ENCODE measurements at regions not wholly inside any gene's neighbourhood (a gene's known extent, or its start where the extent isn't known, plus 50 kb on each side); places are given as distances from the start of the nearest gene placed in this dataset.

- no peak for ATAC-seq
- Histone ChIP-seq H2AFZ (no peak overlapping the region), H3K36me3 (ENCODE audit: insufficient read depth) (no peaks in the 10 kb centered on the region), H3K4me1 (ENCODE audit: insufficient read depth) (no peaks in the 10 kb centered on the region), H3F3A (replicated peaks; ENCODE audit: low read depth) (no peaks in the 10 kb centered on the region), H4K20me1 (replicated peaks; ENCODE audit: insufficient read depth) (no peaks in the 10 kb centered on the region), H3K9me2 (ENCODE audit: insufficient read depth) (peaks cover 17% of the 10 kb centered on the region), H3K4me2 (no peak overlapping the region), H3K79me2 (replicated peaks; ENCODE audit: insufficient read depth) (no peaks in the 10 kb centered on the region), H3K27me3 (ENCODE audit: insufficient read depth) (no peaks in the 10 kb centered on the region), H3K4me3 (no peak overlapping the region), H3K27ac (ENCODE audit: low read depth) (no peak overlapping the region)
- DNase-seq (ENCODE audit: low spot score): no peak
- Mint-ChIP-seq H3K9me3 (peaks cover 4% of the 10 kb centered on the region; the same call in 1 of the 3 replicates), H3K27ac (no peak overlapping the region), H3K27me3 (ENCODE audit: insufficient read depth, low read depth, poor library complexity) (no peaks in the 10 kb centered on the region), H3K4me1 (peaks cover 6% of the 10 kb centered on the region; the same call in 2 of the 3 replicates), H3K36me3 (ENCODE audit: low read depth) (no peaks in the 10 kb centered on the region), H3K4me3 (no peak overlapping the region)
- TF ChIP-seq EZH2 (IDR thresholded peaks at IDR 0.05; ENCODE audit: low read depth, unreplicated experiment): no peak
- no peak for TF ChIP-seq JUNB (IDR thresholded peaks at IDR 0.05; ENCODE audit: unreplicated experiment)
- no peak for TF ChIP-seq NANOG (IDR thresholded peaks at IDR 0.05; ENCODE audit: borderline replicate concordance)
- no peak for TF ChIP-seq EZH2phosphoT487 (IDR thresholded peaks at IDR 0.05; ENCODE audit: unreplicated experiment)
- no peak for TF ChIP-seq ZNF114 (CRISPR knock-in tag; IDR thresholded peaks at IDR 0.05)
- TF ChIP-seq REST (IDR thresholded peaks at IDR 0.05; ENCODE audit: unreplicated experiment): no peak
- no peak for TF ChIP-seq STAT1 (IDR thresholded peaks at IDR 0.05; ENCODE audit: unreplicated experiment)
- no peak for TF ChIP-seq CTCF (conservative IDR thresholded peaks at IDR 0.05; ENCODE audit: low read depth in 2 of 2)
- TF ChIP-seq ETS1 (IDR thresholded peaks at IDR 0.05): no peak
- no peak for TF ChIP-seq ZNF331 (CRISPR knock-in tag; IDR thresholded peaks at IDR 0.05; ENCODE audit: low read depth)
- TF ChIP-seq POLR2AphosphoS5 (IDR thresholded peaks at IDR 0.05; ENCODE audit: low read depth): no peak
- TF ChIP-seq CREB1 (CRISPR knock-in tag; IDR thresholded peaks at IDR 0.05; ENCODE audit: low read depth): no peak
- no peak for TF ChIP-seq ZNF462 (CRISPR knock-in tag; IDR thresholded peaks at IDR 0.05)
Measured at GRCh38 chr18:45512363-45512953, 102.8 kb upstream of the SLC14A2 start.
